HG02870 (cell line): ENCODE measurements at regions not wholly inside any gene's neighbourhood (a gene's known extent, or its start where the extent isn't known, plus 50 kb on each side); places are given as distances from the start of the nearest gene placed in this dataset.
"Not testable (repeated sequence)": the region's sequence is repeated elsewhere in the genome, so short reads cannot be mapped to it uniquely, and the experiment has no call there.

Experiments
- ATAC-seq: cut with Tn5 transposase; IDR thresholded peaks from one replicate; pipeline ENCODE4 v1.9.1; 2021; ENCODE audit warnings: mild to moderate bottlenecking, moderate library complexity; ENCODE audit not compliant: unreplicated experiment

DNA sequence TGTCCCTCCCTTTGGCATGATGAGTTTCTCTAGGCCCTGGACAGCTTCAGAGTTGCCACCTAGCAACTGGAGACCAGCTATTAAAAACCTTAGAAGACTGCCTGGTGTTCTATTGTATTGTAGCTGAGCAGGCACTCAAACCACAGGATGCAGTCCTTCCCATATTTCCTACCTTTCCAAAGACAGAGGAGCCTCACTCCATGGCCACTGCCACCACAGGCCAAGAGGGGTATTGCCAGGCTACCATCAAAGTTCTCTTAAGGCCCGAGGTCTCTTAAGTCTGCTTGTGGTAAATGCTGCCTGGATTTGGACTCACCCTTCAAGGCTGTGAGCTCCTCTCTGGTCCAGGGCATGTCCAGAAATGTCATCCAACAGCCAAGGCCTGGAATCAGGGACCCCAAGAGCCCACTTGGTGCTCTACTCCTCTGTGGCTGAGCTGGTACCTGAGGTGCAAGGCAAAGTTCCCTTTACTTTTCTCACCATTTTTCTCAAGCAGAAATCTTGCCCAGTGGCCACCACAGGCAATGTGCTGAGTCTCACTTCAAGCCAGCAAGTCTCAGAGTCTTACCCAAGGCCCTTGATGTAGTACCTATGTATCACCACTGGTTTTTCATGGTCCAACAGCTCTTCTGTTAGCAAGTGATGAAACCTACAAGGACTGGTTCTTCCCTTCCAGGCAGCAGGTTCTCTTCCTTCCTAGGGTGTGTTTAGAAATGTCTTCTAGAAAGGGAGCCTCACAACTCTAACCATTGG is 269.4 kb downstream of the AMY1C start:
- no peak for ATAC-seq

DNA sequence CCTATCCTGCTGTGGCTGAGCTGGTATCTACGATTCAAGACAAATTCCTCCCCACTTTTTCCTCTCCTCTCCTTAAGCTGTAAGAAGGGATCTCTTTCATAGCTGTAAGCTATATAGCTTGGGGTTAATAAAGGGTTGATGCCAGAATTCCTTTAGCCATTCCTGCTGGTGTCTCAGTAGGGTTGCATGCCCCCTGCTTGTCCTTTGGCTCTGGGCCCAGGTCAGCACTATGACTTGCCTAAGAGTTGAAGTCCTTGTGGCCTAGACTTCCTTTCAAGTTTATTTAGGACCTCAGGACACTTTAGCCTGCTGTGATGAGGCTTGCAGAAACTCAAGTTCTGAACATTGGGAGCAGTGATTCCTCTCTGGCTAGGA is 270.0 kb downstream of the AMY1C start:
- no peak for ATAC-seq

DNA sequence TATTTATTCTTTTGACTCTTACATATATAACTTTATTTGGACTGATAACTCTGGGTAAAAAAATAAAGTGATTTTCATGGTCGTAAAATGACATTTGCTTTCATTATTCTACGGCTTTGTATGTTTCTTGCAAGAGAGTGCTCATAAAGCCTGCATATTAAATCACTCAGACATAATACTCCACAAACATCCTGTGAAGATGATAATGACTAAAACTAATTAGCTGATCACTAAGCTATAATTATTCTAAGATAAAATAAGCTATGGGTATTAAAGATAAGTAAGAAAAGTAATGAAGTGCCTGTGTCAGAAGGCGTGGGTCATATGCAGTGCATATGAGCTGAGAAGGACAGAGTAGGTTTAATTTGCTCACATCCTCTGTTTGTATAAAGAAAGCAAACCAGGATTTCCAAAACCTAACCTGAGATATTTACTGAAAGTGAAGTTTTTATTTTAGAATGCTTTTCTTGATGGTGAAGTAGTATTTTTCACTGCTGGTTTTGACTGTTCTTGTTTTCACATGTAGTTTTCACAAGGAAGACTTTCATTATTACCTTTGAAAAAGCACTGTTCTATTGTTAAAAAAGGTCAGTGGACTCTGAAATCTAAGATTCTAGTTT is 278.8 kb downstream of the AMY1C start:
- peak; percentile 78 for ATAC-seq

DNA sequence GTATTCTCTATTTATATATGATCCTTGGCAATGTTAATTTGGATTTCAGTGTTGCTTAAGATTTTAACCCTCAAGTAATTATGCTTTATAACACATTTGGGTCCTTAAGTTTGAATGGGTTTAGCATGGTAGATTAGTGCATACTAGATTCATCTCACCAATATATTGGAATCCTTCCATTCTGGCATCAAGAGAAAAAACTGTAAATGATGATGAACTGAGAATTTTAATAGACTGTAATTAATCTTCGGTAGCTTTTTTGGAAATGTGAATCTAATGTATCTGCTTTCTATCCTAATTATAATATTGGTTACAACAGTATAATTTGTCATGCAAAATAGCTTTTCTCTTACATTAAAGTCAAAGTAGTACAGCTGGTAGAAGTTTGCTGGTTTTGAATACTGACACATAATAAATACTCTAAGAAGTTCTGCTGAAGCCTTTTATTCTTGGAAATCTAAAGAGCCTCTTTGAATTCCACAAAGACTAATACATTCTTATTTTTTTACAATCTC is 279.8 kb downstream of the AMY1C start:
- no peak for ATAC-seq

DNA sequence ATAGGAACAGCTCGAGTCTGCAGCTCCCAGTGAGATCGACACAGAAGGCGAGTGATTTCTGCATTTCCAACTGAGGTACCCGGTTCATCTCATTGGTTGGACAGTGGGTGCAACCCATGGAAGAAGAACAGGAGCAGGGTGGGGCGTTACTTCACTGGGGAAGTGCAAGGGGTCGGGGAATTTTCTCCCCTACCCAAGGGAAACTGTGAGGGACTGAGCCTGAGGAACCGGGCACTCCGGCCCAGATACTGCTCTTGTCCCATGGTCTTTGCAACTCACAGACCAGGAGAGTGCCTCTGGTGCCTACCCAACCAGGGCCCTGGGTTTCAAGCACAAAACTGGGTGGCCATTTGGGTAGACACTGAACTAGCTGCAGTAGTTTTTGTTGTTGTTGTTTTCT is 307.1 kb downstream of the AMY1C start:
- no peak for ATAC-seq

DNA sequence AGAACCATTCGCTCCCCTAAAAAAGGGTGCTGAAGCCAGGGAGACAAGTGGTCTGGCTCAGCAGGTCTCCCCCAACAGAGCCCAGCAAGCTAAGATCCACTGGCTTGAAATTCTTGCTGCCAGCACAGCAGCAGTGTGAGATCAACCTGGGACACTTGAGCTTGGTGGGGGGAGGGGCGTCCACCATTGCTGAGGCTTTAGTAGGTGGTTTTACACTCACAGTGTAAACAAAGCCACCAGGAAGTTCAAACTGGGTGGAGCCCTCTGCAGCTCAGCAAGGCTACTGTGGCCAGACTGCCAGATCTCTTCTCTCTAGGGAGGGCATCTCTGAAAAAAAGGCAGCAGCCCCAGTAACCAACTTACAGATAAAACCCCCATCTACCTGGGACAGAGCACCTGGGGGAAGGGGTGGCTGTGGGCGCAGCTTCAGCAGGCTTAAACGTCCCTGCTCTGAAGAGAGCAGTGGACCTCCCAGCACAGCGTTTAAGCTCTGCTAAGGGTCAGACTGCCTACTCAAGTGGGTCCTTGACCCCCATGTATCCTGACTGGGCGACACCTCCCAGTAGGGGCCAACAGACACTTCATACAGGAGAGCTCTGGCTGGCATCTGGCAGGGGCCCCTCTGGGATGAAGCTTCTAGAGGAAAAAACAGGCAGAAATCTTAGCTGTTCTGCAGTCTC is 307.7 kb downstream of the AMY1C start:
- not testable (repeated sequence) for ATAC-seq

DNA sequence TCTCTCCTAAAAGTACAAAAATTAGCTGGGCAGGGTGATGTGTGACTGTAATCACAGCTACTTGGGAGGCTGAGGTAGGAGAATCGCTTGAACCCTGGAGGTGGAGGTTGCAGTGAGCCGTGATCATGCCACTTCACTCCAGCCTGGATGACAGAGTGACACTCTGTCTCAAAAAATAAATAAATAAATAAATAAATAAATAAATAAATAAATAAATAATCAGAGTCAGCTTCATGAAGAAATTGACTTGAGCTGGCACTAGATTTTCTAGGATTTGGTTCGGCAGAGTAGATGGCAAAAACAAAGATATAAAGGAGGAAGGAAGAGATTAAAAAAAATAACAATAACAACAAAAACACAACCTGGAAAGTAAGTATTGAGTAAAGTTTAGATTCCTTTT is 311.9 kb downstream of the AMY1C start:
- ATAC-seq: not testable (repeated sequence)

DNA sequence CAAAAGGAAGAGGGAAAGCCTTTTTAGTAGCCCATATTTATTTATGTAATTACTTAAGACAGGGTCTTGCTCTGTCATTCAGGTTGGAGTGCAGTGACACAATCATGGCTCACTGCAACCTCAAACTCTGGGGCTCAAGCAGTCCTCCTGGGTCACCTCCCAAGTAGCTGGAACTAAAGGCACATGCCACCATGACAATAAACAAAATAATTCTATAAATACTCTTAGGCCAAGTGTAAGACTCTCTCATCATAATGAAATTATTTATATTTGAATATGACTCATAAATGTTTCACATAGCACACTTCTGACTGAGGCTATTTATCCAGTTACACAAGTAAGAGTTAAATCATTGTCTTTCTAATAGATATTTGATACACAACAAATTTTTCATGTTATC is 314.7 kb downstream of the AMY1C start:
- no peak for ATAC-seq

DNA sequence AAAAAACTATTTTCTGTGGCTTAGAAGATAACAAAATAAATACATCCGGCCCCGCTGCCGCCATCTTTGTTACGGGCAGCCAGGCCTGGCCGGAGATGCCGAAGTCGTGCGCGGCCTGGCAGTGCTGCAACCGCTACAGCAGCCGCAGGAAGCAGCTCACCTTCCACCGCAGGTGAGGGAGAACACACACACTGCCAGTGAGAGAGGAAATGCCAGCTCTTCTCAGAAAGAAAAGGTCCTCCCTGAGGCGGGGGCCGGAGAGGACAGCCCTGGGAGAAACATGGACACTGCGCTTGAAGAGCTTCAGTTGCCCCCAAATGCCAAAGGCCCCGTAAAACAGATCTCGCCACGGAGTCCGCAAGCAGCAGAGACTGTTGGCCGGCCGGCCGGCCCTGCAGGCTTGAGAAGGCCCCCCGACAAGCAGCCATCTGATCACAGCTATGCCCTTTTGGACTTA is 323.2 kb downstream of the AMY1C start:
- no peak for ATAC-seq

DNA sequence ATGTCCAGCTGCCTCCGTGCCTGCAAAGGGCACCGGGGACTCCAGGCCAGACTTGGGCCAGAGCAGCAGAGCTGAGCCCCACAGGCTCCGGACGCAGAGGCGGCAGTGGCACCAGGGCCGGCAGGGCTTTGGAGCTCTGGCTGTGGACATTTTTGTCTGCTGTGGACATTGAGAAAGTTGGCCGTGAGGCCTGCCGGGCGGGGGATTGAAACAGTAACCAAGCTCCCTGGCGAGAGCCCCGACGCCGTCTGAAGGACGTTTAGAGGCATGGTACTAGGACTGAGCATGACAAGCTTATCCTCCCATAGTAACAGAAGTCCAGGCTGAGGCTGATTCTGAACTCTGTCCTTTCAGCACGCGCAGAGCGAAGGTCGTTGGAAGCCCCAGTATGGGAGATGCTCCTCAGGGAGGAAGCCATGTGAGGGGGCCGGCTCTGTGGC is 323.8 kb downstream of the AMY1C start:
- no peak for ATAC-seq

DNA sequence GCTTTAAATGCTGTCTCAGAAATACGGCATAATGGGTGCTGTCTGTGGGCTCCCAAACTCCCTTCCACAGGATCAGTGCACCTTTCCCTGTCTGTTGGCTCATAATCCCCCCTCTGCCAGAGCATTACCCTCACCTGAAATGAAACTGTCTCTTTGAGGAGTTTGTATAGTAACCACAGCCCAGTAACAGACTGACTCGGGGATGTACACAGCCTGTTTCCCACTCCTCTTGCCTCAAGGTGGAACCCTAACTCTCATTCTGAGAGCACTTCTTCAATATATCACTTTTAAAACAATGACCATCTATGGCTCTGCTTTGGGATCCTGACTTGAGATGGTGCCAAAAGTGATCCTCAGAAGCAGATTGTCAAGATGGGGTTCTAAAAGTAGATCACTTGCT is 332.5 kb downstream of the AMY1C start:
- ATAC-seq: peak; percentile 53

DNA sequence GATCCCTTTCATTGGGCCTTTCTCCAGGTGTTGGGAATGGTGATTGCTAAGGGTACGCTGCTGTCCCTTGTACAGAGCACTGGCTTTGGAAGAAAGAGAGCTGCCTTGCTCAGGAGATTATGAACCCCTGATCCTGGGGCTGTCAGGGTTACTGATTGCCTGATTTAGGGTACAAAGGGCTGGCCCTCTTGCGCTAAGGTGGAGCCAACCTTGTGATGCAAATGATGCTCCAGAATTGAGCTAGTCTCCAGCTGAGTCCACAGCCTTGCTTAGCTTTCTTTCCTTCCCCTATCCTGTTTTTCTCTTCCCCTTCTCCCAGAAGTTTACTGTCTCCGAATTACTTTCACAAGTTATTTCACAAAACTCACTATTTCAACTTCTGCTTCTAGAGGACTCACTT is 334.7 kb downstream of the AMY1C start:
- no peak for ATAC-seq

DNA sequence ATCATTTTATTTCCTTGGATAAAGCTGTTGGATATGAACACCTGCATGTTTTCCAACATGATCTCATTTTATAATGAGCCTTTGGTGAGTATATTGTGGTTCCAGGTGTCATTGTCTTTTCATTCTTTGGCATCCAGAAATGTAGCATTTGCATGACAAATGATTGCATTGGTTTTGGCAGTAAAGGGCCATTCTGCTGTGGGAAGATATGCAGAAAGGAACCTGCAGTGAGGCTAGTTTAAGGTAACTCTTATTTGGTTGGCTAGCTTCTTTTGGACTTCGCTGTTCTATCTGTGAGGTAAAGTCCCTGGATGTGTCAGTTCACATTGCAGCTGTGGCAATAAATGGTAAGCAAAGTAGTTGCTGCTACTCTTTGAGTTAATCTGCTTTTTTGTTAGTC is 343.0 kb downstream of the AMY1C start:
- ATAC-seq: no peak

DNA sequence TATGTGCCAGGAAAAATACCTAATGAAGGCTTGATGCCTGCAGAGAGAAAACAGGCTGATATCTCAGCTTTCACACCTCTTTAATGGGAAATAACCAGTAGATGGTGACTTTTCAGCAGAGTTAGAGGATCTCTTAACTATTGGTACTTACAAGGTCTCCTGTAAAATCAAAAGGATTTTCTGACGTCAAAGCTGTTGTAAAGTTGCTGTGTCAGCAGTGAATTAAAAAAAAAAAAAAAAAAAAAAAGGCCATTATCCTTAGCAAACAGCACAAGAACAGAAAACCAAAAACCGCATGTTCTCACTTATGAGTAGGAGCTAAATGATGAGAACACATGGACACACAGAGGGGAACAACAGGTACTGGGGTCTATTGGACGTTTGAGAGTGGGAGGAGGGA is 349.1 kb downstream of the AMY1C start:
- no peak for ATAC-seq

DNA sequence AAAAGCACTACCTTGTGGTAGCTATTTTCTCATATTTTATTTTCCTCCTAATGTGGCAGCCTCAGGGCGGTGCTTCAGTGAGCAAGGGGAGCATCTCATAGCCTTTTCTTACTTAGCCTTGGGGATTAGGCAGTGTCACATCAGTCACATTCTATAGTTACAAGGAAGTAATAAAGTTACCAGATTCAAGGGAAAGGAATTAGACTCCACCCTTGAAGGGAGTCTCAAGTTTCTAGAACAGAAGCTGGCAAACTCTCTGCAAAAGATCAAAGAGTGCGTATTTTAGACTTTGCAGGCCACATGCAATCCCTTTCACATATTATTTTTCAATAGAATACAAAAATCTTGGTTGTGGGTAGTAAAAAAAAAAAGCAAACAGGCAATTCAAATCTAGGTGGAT is 350.4 kb downstream of the AMY1C start:
- ATAC-seq: no peak

DNA sequence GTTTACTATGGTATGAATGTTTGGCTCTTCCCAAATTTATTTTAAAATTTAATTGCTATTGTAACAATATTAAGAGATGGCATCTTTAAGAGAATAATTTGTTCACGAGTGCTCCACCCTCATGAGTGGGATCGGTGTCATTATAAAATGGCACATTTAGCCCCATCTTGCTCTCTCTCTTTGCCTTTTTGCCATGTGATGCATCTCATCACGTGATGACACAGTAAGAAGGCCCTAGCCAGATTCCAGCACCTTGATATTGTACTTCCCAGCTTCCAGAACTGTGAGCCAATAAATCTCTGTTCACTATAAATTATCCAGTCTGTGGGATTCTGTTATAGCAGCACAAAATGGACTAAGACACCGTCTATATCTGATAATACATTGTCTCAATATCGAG is 355.8 kb downstream of the AMY1C start:
- ATAC-seq: no peak

DNA sequence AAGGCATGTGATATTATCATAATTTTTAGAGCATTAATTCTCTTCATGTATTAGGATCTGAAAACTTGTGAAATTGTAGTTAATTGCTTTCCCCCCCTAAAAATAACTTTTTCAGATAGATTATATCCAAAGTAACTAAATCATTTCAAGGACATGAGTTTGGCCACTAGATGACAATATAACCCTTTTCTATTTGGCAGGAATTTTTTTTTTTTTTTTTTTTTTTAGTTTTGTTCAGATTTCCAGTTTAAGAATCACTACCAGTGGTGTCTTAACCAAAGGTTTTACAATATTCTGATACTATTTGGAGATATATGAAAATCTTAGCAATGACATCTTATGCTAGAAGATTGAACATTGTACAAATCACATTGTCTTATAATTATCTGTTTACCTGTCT is 370.8 kb downstream of the AMY1C start:
- ATAC-seq: no peak

DNA sequence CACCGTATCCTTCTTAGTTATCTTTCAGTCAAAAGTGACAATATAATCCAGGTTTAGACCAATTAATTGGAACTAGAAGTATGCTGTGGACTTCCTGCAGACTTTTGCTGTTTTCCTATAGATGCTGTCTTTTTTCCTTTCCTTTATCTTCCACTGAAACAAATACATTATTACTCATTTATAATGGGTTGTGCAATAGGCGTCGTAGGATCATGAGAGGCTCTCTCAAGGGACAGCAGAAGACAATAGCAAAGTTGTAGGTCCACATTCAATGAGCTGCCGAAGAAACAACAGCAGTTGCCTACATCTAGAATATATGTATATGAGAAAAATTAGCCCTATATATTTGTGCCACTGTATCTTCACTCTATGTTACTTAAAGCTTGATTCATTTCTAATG is 371.6 kb downstream of the AMY1C start:
- no peak for ATAC-seq

DNA sequence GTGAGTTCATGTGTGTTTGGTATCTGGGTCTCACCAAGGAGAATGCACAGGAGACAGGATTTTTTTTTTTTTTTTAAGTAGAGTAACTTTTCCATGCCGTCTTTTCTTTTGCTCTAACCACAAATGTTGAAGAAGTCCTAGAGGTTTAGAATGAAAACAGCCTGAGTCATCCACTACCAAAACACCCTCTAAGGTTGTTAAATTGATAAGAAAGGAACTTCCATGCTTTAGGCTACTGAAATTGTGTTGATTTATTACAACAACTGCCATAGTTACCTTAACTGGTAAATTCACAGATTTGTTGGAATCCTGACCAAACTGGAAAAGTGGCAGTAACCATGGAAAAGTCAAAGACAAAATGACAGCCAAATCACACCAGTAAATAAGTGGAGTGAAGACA is 375.6 kb downstream of the AMY1C start:
- ATAC-seq: no peak

DNA sequence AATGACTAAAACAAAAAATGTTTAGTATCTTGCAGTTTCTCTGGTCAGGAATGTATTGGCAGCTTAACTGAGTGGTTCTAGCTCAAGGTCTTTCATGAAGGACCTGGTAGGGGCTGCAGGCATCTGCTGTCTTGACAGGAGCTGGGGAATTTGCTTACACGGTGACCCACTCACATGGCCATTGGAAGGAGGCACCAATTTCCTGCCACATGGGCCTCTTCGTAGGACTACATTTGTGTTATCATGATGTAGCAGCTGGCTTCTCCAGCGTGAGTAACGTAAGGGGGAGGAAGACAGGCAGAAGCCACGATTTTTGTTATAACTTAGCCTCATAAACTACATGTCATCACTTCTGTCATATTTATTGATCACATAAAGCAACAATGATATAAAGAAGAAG is 376.3 kb downstream of the AMY1C start:
- no peak for ATAC-seq

DNA sequence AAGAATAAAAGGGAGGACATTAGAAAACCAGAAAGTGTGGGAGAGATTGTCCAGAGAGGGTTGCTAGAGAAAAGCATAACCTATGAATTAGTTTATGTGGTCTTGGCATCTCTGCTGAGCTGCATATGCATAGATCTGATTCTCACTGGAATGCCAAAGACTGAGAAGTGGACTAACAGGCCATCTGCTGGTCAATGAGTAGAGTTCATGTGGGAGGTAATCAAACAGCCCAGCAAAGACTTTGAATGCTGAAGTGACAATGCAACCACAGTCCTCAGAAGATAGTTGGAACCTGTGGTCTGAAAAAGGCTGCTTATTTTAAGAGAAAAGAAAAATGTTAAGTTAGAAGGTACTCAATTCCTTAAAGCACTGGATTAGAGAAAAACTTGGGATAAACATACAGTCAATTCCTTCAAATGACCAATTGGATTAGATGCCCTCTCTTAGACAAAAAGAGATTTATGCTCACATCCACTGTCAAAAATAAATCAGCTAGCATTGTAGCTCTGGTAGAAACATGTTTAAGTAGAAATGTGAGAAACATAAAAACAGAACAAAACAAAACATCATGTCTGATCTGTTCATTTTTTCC is 382.8 kb downstream of the AMY1C start:
- ATAC-seq: peak; percentile 73

DNA sequence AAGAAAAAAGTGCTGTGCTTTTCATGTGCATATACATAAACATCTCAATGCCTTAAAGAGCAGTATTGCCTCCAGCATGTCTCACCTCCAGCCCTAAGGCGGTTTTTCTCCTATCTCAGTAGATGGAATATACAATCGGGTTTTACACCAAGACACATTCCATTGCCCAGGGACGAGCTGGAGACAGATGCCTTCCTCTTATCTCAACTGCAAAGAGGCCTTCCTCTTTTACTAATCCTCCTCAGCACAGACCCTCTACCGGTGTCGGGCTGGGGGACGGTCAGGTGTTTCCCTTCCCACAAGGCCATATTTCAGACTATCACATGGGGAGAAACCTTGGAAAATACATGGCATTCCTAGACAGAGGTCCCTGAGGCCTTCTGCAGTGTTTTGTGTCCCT is 385.3 kb downstream of the AMY1C start:
- ATAC-seq: not testable (repeated sequence)
